Activated T-helper 1 cell treated with anti-CD3 and anti-CD28 coated beads, Interleukin-12 subunit alpha, Interleukin-12 subunit beta, Interleukin-2, Interleukin-4 antibody, amounts not matched to agents 30 ng/mL and 10 ng/mL and 1 ng/mL, durations not matched to agents 14 hours and 24 hours and 36 hours (primary cell): ENCODE measurements at regions not wholly inside any gene's neighbourhood (a gene's known extent, or its start where the extent isn't known, plus 50 kb on each side); places are given as distances from the start of the nearest gene placed in this dataset.

Experiments used
- DNase-seq: peaks from one replicate; pipeline ENCODE4 v3.0.0; 2021; ENCODE audit warnings: low spot score
- H3K27ac Mint-ChIP-seq: one replicate; pipeline ENCODE4 v1.8.0; 2021; ENCODE audit warnings: mild to moderate bottlenecking, mixed read lengths
- H3K27me3 Mint-ChIP-seq: one replicate; pipeline ENCODE4 v1.8.0; 2022; ENCODE audit warnings: mild to moderate bottlenecking, moderate library complexity, mixed read lengths; ENCODE audit not compliant: insufficient read depth
- H3K36me3 Mint-ChIP-seq: one replicate; pipeline ENCODE4 v1.8.0; 2021; ENCODE audit warnings: low read depth, mixed read lengths
- H3K4me1 Mint-ChIP-seq: one replicate; pipeline ENCODE4 v1.8.0; 2021; ENCODE audit warnings: low read depth, mixed read lengths
- H3K4me3 Mint-ChIP-seq: one replicate; pipeline ENCODE4 v1.8.0; 2021; ENCODE audit warnings: mild to moderate bottlenecking, moderate library complexity, mixed read lengths
- H3K9me3 Mint-ChIP-seq: one replicate; pipeline ENCODE4 v1.8.0; 2021; ENCODE audit warnings: mixed read lengths
- intact Hi-C: fragments of 100-400 bp; cut with micrococcal nuclease; formaldehyde crosslinking; loops from one replicate; pipeline ENCODE4 v1.15.1; 2024

GRCh38 chr15:98025237-98025636 lies 64.7 kb downstream of the ARRDC4 start:
- intact Hi-C loops: no loop called here
- H3K9me3 Mint-ChIP-seq: no peaks in the 10 kb centered on the region
- no peak for DNase-seq
- no peak overlapping the region for H3K4me3 Mint-ChIP-seq
- no peak overlapping the region for H3K27ac Mint-ChIP-seq
- H3K36me3 Mint-ChIP-seq: no peaks in the 10 kb centered on the region
- no peaks in the 10 kb centered on the region for H3K4me1 Mint-ChIP-seq
- peaks cover 5% of the 10 kb centered on the region for H3K27me3 Mint-ChIP-seq

GRCh38 chr15:98034731-98035130 lies 74.2 kb downstream of the ARRDC4 start:
- H3K4me3 Mint-ChIP-seq: no peak overlapping the region
- H3K9me3 Mint-ChIP-seq: no peaks in the 10 kb centered on the region
- H3K27ac Mint-ChIP-seq: no peak overlapping the region
- H3K36me3 Mint-ChIP-seq: no peaks in the 10 kb centered on the region
- peaks cover 3% of the 10 kb centered on the region for H3K27me3 Mint-ChIP-seq
- no peaks in the 10 kb centered on the region for H3K4me1 Mint-ChIP-seq
- DNase-seq: no peak
- intact Hi-C loops: no loop called here

GRCh38 chr15:98035134-98035533 lies 74.6 kb downstream of the ARRDC4 start:
- no peak overlapping the region for H3K27ac Mint-ChIP-seq
- no peak overlapping the region for H3K4me3 Mint-ChIP-seq
- no peaks in the 10 kb centered on the region for H3K9me3 Mint-ChIP-seq
- intact Hi-C loops: no loop called here
- H3K27me3 Mint-ChIP-seq: peaks cover 3% of the 10 kb centered on the region
- H3K36me3 Mint-ChIP-seq: no peaks in the 10 kb centered on the region
- no peaks in the 10 kb centered on the region for H3K4me1 Mint-ChIP-seq
- DNase-seq: no peak

GRCh38 chr15:98035577-98036010 lies 75.1 kb downstream of the ARRDC4 start:
- H3K36me3 Mint-ChIP-seq: no peaks in the 10 kb centered on the region
- peaks cover 2% of the 10 kb centered on the region for H3K27me3 Mint-ChIP-seq
- H3K27ac Mint-ChIP-seq: no peak overlapping the region
- DNase-seq: no peak
- intact Hi-C loops: no loop called here
- H3K4me1 Mint-ChIP-seq: no peaks in the 10 kb centered on the region
- no peak overlapping the region for H3K4me3 Mint-ChIP-seq
- H3K9me3 Mint-ChIP-seq: no peaks in the 10 kb centered on the region

GRCh38 chr15:98039596-98039995 lies 79.1 kb downstream of the ARRDC4 start:
- Mint-ChIP-seq H3K36me3 (no peaks in the 10 kb centered on the region), H3K27ac (no peak overlapping the region), H3K4me3 (no peak overlapping the region), H3K27me3 (peaks cover 2% of the 10 kb centered on the region), H3K9me3 (no peaks in the 10 kb centered on the region), H3K4me1 (no peaks in the 10 kb centered on the region)
- no peak for DNase-seq
- intact Hi-C loops: no loop called here

- Mint-ChIP-seq H3K9me3 (no peaks in the 10 kb centered on the region), H3K4me1 (no peaks in the 10 kb centered on the region), H3K4me3 (no peak overlapping the region), H3K36me3 (no peaks in the 10 kb centered on the region), H3K27me3 (peaks cover 2% of the 10 kb centered on the region), H3K27ac (no peak overlapping the region)
- DNase-seq: no peak
- intact Hi-C loops: no loop called here
These were observed 79.6 kb downstream of the ARRDC4 start for GRCh38 chr15:98040146-98040545.

GRCh38 chr15:98043160-98044014 lies 82.9 kb downstream of the ARRDC4 start:
- intact Hi-C loops: no loop called here
- no peak for DNase-seq
- no peak overlapping the region for H3K27ac Mint-ChIP-seq
- no peaks in the 10 kb centered on the region for H3K36me3 Mint-ChIP-seq
- H3K27me3 Mint-ChIP-seq: peaks cover 2% of the 10 kb centered on the region
- H3K9me3 Mint-ChIP-seq: no peaks in the 10 kb centered on the region
- no peaks in the 10 kb centered on the region for H3K4me1 Mint-ChIP-seq
- no peak overlapping the region for H3K4me3 Mint-ChIP-seq

GRCh38 chr15:98051734-98052133 lies 91.2 kb downstream of the ARRDC4 start:
- H3K27me3 Mint-ChIP-seq: no peaks in the 10 kb centered on the region
- H3K4me1 Mint-ChIP-seq: no peaks in the 10 kb centered on the region
- peaks cover 2% of the 10 kb centered on the region for H3K9me3 Mint-ChIP-seq
- intact Hi-C loops: no loop called here
- no peak overlapping the region for H3K4me3 Mint-ChIP-seq
- no peak for DNase-seq
- no peaks in the 10 kb centered on the region for H3K36me3 Mint-ChIP-seq
- no peak overlapping the region for H3K27ac Mint-ChIP-seq

- no peak for DNase-seq
- Mint-ChIP-seq H3K4me3 (no peak overlapping the region), H3K27ac (no peak overlapping the region), H3K9me3 (peaks cover 16% of the 10 kb centered on the region), H3K36me3 (no peaks in the 10 kb centered on the region), H3K4me1 (no peaks in the 10 kb centered on the region), H3K27me3 (no peaks in the 10 kb centered on the region)
- intact Hi-C loops: no loop called here
These were observed 97.0 kb downstream of the ARRDC4 start for GRCh38 chr15:98057453-98057852.

GRCh38 chr15:98062869-98063268 lies 102.4 kb downstream of the ARRDC4 start:
- H3K4me3 Mint-ChIP-seq: no peak overlapping the region
- DNase-seq: no peak
- no peak overlapping the region for H3K27ac Mint-ChIP-seq
- no peaks in the 10 kb centered on the region for H3K4me1 Mint-ChIP-seq
- intact Hi-C loops: no loop called here
- H3K9me3 Mint-ChIP-seq: peaks cover 10% of the 10 kb centered on the region
- H3K36me3 Mint-ChIP-seq: no peaks in the 10 kb centered on the region
- H3K27me3 Mint-ChIP-seq: no peaks in the 10 kb centered on the region

GRCh38 chr15:98063315-98063714 lies 102.8 kb downstream of the ARRDC4 start:
- no peak for DNase-seq
- Mint-ChIP-seq H3K4me1 (no peaks in the 10 kb centered on the region), H3K4me3 (no peak overlapping the region), H3K27me3 (no peaks in the 10 kb centered on the region), H3K36me3 (no peaks in the 10 kb centered on the region), H3K9me3 (peaks cover 6% of the 10 kb centered on the region), H3K27ac (no peak overlapping the region)
- intact Hi-C loops: no loop called here

- no peaks in the 10 kb centered on the region for H3K4me1 Mint-ChIP-seq
- H3K27ac Mint-ChIP-seq: no peak overlapping the region
- DNase-seq: no peak
- no peaks in the 10 kb centered on the region for H3K36me3 Mint-ChIP-seq
- intact Hi-C loops: no loop called here
- no peaks in the 10 kb centered on the region for H3K27me3 Mint-ChIP-seq
- H3K9me3 Mint-ChIP-seq: no peaks in the 10 kb centered on the region
- no peak overlapping the region for H3K4me3 Mint-ChIP-seq
These were observed 103.4 kb downstream of the ARRDC4 start for GRCh38 chr15:98063871-98064270.

GRCh38 chr15:98067339-98067738 lies 106.8 kb downstream of the ARRDC4 start:
- Mint-ChIP-seq H3K4me1 (no peaks in the 10 kb centered on the region), H3K36me3 (no peaks in the 10 kb centered on the region), H3K9me3 (no peaks in the 10 kb centered on the region), H3K27me3 (no peaks in the 10 kb centered on the region), H3K4me3 (no peak overlapping the region), H3K27ac (no peak overlapping the region)
- intact Hi-C loops: no loop called here
- no peak for DNase-seq

- intact Hi-C loops: no loop called here
- H3K4me3 Mint-ChIP-seq: no peak overlapping the region
- H3K27me3 Mint-ChIP-seq: peaks cover 3% of the 10 kb centered on the region
- no peaks in the 10 kb centered on the region for H3K36me3 Mint-ChIP-seq
- no peaks in the 10 kb centered on the region for H3K4me1 Mint-ChIP-seq
- no peaks in the 10 kb centered on the region for H3K9me3 Mint-ChIP-seq
- DNase-seq: no peak
- no peak overlapping the region for H3K27ac Mint-ChIP-seq
These were observed 108.8 kb downstream of the ARRDC4 start for GRCh38 chr15:98069256-98069655.
